Fibroblast of lung (primary cell): ENCODE measurements at regions not wholly inside any gene's neighbourhood (a gene's known extent, or its start where the extent isn't known, plus 50 kb on each side); places are given as distances from the start of the nearest gene placed in this dataset.

Source experiments
- DNase-seq, 2 donors: peaks; one replicate each; pipeline versions ENCODE4 v3.0.0 to v3.0.0-alpha.2; 2010; ENCODE audit warnings: low read depth in 2 of 2
- H2AFZ ChIP-seq: 2 replicates; pipeline ENCODE4 v1.5.1; 2012; ENCODE audit warnings: low read length, control low read depth, inconsistent platforms
- H3K27ac ChIP-seq: 2 replicates; pipeline ENCODE4 v1.5.1; 2011; ENCODE audit warnings: low read length, control low read depth; ENCODE audit not compliant: insufficient read depth
- H3K27me3 ChIP-seq: 2 replicates; pipeline ENCODE4 v1.5.1; 2011; ENCODE audit warnings: mild to moderate bottlenecking, low read length; ENCODE audit not compliant: control insufficient read depth, insufficient read depth
- H3K36me3 ChIP-seq: 2 replicates; pipeline ENCODE4 v1.5.1; 2011; ENCODE audit warnings: low read length; ENCODE audit not compliant: control insufficient read depth, insufficient read depth
- H3K4me1 ChIP-seq: 2 replicates; pipeline ENCODE4 v1.5.1; 2011; ENCODE audit warnings: low read length; ENCODE audit not compliant: control insufficient read depth, insufficient read depth; ENCODE audit errors: extremely low read depth
- H3K4me2 ChIP-seq: 2 replicates; pipeline ENCODE4 v1.5.1; 2011; ENCODE audit warnings: low read length, control low read depth; ENCODE audit not compliant: insufficient read depth; ENCODE audit errors: extremely low read depth
- H3K4me3 ChIP-seq, 4 experiments: fragments of 200-600 bp in 1 of 4; sonication (generic) in 1 of 4; replicated peaks in 1 of 4; 2 replicates each; pipeline ENCODE4 v1.5.1; 2011 to 2016; ENCODE audit warnings: low read length in 4 of 4, low read depth in 3 of 4, mild to moderate bottlenecking in 3 of 4, control low read depth in 2 of 4, inconsistent platforms in 1 of 4, mixed read lengths in 1 of 4; ENCODE audit not compliant: insufficient read depth in 1 of 4; ENCODE audit errors: control extremely low read depth in 1 of 4
- H3K79me2 ChIP-seq: 2 replicates; pipeline ENCODE4 v1.5.1; 2012; ENCODE audit warnings: mild to moderate bottlenecking, low read length, inconsistent platforms; ENCODE audit not compliant: control insufficient read depth, insufficient read depth
- H3K9ac ChIP-seq: 2 replicates; pipeline ENCODE4 v1.5.1; 2011; ENCODE audit warnings: mild to moderate bottlenecking, low read length, control low read depth; ENCODE audit not compliant: insufficient read depth
- H3K9me3 ChIP-seq: 2 replicates; pipeline ENCODE4 v1.5.1; 2012; ENCODE audit warnings: low read depth, low read length; ENCODE audit not compliant: control insufficient read depth, insufficient read depth
- H4K20me1 ChIP-seq: 2 replicates; pipeline ENCODE4 v1.5.1; 2011; ENCODE audit warnings: low read length; ENCODE audit not compliant: control insufficient read depth, insufficient read depth; ENCODE audit errors: extremely low read depth
- EZH2 ChIP-seq: IDR thresholded peaks from 2 replicates; pipeline ENCODE4 v1.5.1; 2012; ENCODE audit warnings: low read length, control low read depth, mild to moderate bottlenecking; ENCODE audit errors: missing control alignments
- TF ChIP-seq, protein P1 (sequence below), 2 donors: IDR thresholded peaks in 1 of 2; conservative IDR thresholded peaks in 1 of 2; 1 replicate in 1 of 2; 2 replicates in 1 of 2; pipeline ENCODE4 v1.5.1; 2011 to 2012; ENCODE audit warnings: low read length in 2 of 2, control low read depth in 1 of 2, inconsistent platforms in 1 of 2, low read depth in 1 of 2, mild to moderate bottlenecking in 1 of 2

GRCh38 chr18:39607034-39607433 is 2041.4 kb upstream of the CELF4 start:
- no peak overlapping the region for H3K4me2 ChIP-seq
- no peak overlapping the region for H3K27ac ChIP-seq
- no peak overlapping the region for H3K4me3 ChIP-seq
- no peaks in the 10 kb centered on the region for H3K79me2 ChIP-seq
- H3K27me3 ChIP-seq: no peaks in the 10 kb centered on the region
- H2AFZ ChIP-seq: no peak overlapping the region
- DNase-seq: no peak
- no peaks in the 10 kb centered on the region for H4K20me1 ChIP-seq
- no peaks in the 10 kb centered on the region for H3K9me3 ChIP-seq
- H3K36me3 ChIP-seq: no peaks in the 10 kb centered on the region
- no peak overlapping the region for H3K9ac ChIP-seq
- no peak for TF ChIP-seq EZH2
- TF ChIP-seq, protein P1, sequence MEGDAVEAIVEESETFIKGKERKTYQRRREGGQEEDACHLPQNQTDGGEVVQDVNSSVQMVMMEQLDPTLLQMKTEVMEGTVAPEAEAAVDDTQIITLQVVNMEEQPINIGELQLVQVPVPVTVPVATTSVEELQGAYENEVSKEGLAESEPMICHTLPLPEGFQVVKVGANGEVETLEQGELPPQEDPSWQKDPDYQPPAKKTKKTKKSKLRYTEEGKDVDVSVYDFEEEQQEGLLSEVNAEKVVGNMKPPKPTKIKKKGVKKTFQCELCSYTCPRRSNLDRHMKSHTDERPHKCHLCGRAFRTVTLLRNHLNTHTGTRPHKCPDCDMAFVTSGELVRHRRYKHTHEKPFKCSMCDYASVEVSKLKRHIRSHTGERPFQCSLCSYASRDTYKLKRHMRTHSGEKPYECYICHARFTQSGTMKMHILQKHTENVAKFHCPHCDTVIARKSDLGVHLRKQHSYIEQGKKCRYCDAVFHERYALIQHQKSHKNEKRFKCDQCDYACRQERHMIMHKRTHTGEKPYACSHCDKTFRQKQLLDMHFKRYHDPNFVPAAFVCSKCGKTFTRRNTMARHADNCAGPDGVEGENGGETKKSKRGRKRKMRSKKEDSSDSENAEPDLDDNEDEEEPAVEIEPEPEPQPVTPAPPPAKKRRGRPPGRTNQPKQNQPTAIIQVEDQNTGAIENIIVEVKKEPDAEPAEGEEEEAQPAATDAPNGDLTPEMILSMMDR (conservative IDR thresholded peaks at IDR 0.05 in 1 of 2, IDR thresholded peaks at IDR 0.05 in 1 of 2; ENCODE audit: low read depth in 1 of 2, low read length in 2 of 2): no peak
- H3K4me1 ChIP-seq: no peaks in the 10 kb centered on the region

DNA sequence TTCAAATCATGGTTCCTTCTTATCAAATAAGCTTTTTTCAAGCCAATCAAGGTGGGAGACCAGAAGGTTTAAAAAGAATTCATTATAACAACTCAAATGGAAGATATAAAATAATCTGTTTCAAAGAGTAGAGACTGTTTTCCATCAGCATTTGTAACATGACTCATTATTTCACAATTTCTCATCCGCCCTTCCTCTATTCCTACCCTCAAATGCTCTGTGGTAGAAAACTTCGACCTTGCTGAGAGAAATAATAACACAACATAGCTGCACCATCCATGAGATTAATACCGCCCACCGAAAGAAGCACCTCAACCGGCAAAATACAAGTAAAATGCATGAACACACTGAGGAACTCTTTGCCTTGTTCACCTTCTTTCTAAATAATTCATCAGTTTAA is 2039.2 kb upstream of the CELF4 start:
- Histone ChIP-seq H3K4me2 (no peak overlapping the region), H3K9ac (no peak overlapping the region), H3K36me3 (no peaks in the 10 kb centered on the region), H3K4me1 (no peaks in the 10 kb centered on the region), H2AFZ (no peak overlapping the region), H3K4me3 (no peak overlapping the region), H3K27ac (no peak overlapping the region), H3K79me2 (no peaks in the 10 kb centered on the region), H3K9me3 (no peaks in the 10 kb centered on the region), H4K20me1 (no peaks in the 10 kb centered on the region), H3K27me3 (no peaks in the 10 kb centered on the region)
- TF ChIP-seq EZH2: no peak
- TF ChIP-seq, protein P1 (conservative IDR thresholded peaks at IDR 0.05 in 1 of 2, IDR thresholded peaks at IDR 0.05 in 1 of 2; ENCODE audit: low read depth in 1 of 2, low read length in 2 of 2): no peak
- peak; percentile 63 to 74 for DNase-seq

DNA sequence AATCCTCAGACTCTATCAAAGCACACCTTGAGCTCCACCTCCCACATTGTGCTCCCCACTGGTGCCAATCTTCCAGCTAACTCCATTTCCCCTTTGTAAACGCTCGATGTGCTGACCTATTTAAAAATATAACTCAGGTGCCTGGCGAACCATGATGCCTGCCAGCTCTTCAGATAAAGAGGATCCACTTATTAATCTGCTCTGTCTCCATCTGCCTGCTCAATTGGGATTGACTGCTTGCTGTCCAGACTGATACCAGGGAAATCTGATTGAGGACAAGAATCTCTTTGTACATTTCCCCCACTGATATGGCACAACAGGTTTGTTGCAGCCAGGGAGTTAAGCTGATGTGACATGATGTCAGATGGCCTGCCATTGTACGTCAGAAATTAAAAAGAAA is 2036.5 kb upstream of the CELF4 start:
- H3K4me3 ChIP-seq: no peak overlapping the region
- H2AFZ ChIP-seq: no peak overlapping the region
- H3K36me3 ChIP-seq: no peaks in the 10 kb centered on the region
- H4K20me1 ChIP-seq: no peaks in the 10 kb centered on the region
- DNase-seq: no peak
- H3K4me1 ChIP-seq: no peaks in the 10 kb centered on the region
- no peaks in the 10 kb centered on the region for H3K27me3 ChIP-seq
- H3K9me3 ChIP-seq: no peaks in the 10 kb centered on the region
- H3K79me2 ChIP-seq: no peaks in the 10 kb centered on the region
- H3K27ac ChIP-seq: no peak overlapping the region
- no peak overlapping the region for H3K9ac ChIP-seq
- no peak overlapping the region for H3K4me2 ChIP-seq
- TF ChIP-seq, protein P1 (conservative IDR thresholded peaks at IDR 0.05 in 1 of 2, IDR thresholded peaks at IDR 0.05 in 1 of 2; ENCODE audit: low read depth in 1 of 2, low read length in 2 of 2): no peak
- no peak for TF ChIP-seq EZH2
